HCT116 (cell line): ENCODE measurements at regions not wholly inside any gene's neighbourhood (a gene's known extent, or its start where the extent isn't known, plus 50 kb on each side); places are given as distances from the start of the nearest gene placed in this dataset.

Experiments used
- ATAC-seq: fragments of 200-7000 bp; cut with Tn5 transposase; 2 replicates; pipeline ENCODE4 v1.9.1; 2020; ENCODE audit warnings: mild to moderate bottlenecking, moderate library complexity
- BruUV-seq: library from RNA; stranded (reverse); fragments of 400-500 nt; replicated peaks from 2 replicates; lab custom pipeline; 2021; lab: Mats Ljungman, UMichigan
- CTCF ChIA-PET: fragments of 300-600 bp; sonication (Branson Sonifier 250); formaldehyde crosslinking; loops from one replicate; lab custom pipeline; 2021; ENCODE audit warnings: antibody characterized with exemption; lab: Charles Lee
- POLR2A ChIA-PET: fragments of 300-600, 350-600 bp; sonication (Branson Sonifier 250); formaldehyde crosslinking; loops from one replicate; lab custom pipeline; 2021; ENCODE audit warnings: antibody characterized with exemption; lab: Charles Lee
- RAD21 ChIA-PET, 2 experiments: fragments of 300-600 bp; sonication (Branson Sonifier 250); formaldehyde crosslinking; loops; one replicate each; lab custom pipeline; 2023; ENCODE audit warnings: low total read pairs in 2 of 2; ENCODE audit not compliant: uncharacterized antibody in 2 of 2, unreplicated experiment in 2 of 2, low non-redundant PET in 1 of 2; lab: Charles Lee
- DNase-seq: peaks from one replicate; pipeline ENCODE4 v3.0.0-alpha.2; 2010; ENCODE audit warnings: low read depth, low spot score
- H2AFZ ChIP-seq: fragments of 200-600 bp; shearing (Covaris generic), sonication (generic); 2 replicates; pipeline ENCODE4 v1.6.1; 2017; ENCODE audit warnings: low read depth, mixed run types, mixed read lengths, antibody characterized with exemption, low read length; ENCODE audit not compliant: poor library complexity, severe bottlenecking
- H3K27ac ChIP-seq: 2 replicates; pipeline ENCODE4 v1.5.1; 2012; ENCODE audit warnings: low read depth, low read length
- H3K27me3 ChIP-seq: fragments of 200-600 bp; sonication (generic); 2 replicates; pipeline ENCODE4 v1.6.1; 2016; ENCODE audit warnings: mixed run types, low read length, mixed read lengths; ENCODE audit not compliant: insufficient read depth
- H3K36me3 ChIP-seq, 2 experiments: fragments of 200-500 bp in 1 of 2; fragments of 200-600 bp in 1 of 2; sonication (Bioruptor generic) in 1 of 2; sonication (generic) in 1 of 2; 2 replicates each; pipeline versions ENCODE4 v1.5.1 to v1.6.1; 2014 to 2016; ENCODE audit warnings: low read length in 2 of 2, inconsistent platforms in 1 of 2, mixed read lengths in 1 of 2, mixed run types in 1 of 2; ENCODE audit not compliant: insufficient read depth in 2 of 2, control insufficient read depth in 1 of 2
- H3K4me1 ChIP-seq, 2 experiments: fragments of 200-600 bp in 1 of 2; sonication (generic) in 1 of 2; 2 replicates each; pipeline versions ENCODE4 v1.5.1 to v1.6.1; 2012 to 2017; ENCODE audit warnings: low read length in 2 of 2, inconsistent platforms in 1 of 2, mild to moderate bottlenecking in 1 of 2, mixed read lengths in 1 of 2, mixed run types in 1 of 2, moderate library complexity in 1 of 2; ENCODE audit not compliant: insufficient read depth in 2 of 2, control insufficient read depth in 1 of 2
- H3K4me2 ChIP-seq: fragments of 200-600 bp; sonication (generic); 2 replicates; pipeline ENCODE4 v1.6.1; 2017; ENCODE audit warnings: mixed run types, low read length, mixed read lengths
- H3K4me3 ChIP-seq, 2 experiments: fragments of 200-600 bp in 1 of 2; sonication (generic) in 1 of 2; replicated peaks in 1 of 2; 2 replicates each; pipeline ENCODE4 v1.5.1; 2011 to 2016; ENCODE audit warnings: low read length in 2 of 2, control low read depth in 1 of 2, low read depth in 1 of 2, mild to moderate bottlenecking in 1 of 2, mixed read lengths in 1 of 2, mixed run types in 1 of 2
- H3K79me2 ChIP-seq: fragments of 200-600 bp; sonication (generic); 2 replicates; pipeline ENCODE4 v1.6.1; 2017; ENCODE audit warnings: mild to moderate bottlenecking, mixed run types, low read length, moderate library complexity, mixed read lengths; ENCODE audit not compliant: insufficient read depth
- H3K9ac ChIP-seq: fragments of 200-600 bp; sonication (generic); 2 replicates; pipeline ENCODE4 v1.6.1; 2016; ENCODE audit warnings: low read length, mixed read lengths
- H3K9me2 ChIP-seq: fragments of 200-600 bp; sonication (generic), shearing (Covaris generic); 2 replicates; pipeline ENCODE4 v1.6.1; 2017; ENCODE audit warnings: mixed run types, mild to moderate bottlenecking, moderate library complexity; ENCODE audit not compliant: insufficient read depth
- H3K9me3 ChIP-seq, 2 experiments: fragments of 200-500 bp in 1 of 2; fragments of 200-600 bp in 1 of 2; sonication (Bioruptor generic) in 1 of 2; sonication (generic) in 1 of 2; 2 replicates each; pipeline ENCODE4 v1.6.1; 2014 to 2017; ENCODE audit warnings: low read length in 2 of 2, mixed read lengths in 2 of 2, inconsistent platforms in 1 of 2, low read depth in 1 of 2, mild to moderate bottlenecking in 1 of 2, mixed run types in 1 of 2, moderate library complexity in 1 of 2; ENCODE audit not compliant: control insufficient read depth in 1 of 2, insufficient read depth in 1 of 2
- H4K20me1 ChIP-seq: fragments of 200-600 bp; sonication (generic), shearing (Covaris generic); 2 replicates; pipeline ENCODE4 v1.6.1; 2017; ENCODE audit warnings: mixed run types, mild to moderate bottlenecking, moderate library complexity; ENCODE audit not compliant: insufficient read depth
- CBX3 ChIP-seq: IDR thresholded peaks from 2 replicates; pipeline ENCODE4 v1.6.1; 2012; ENCODE audit warnings: low read depth
- CEBPB ChIP-seq: IDR thresholded peaks from 2 replicates; pipeline ENCODE4 v1.6.1; 2012; ENCODE audit warnings: low read depth
- EGR1 ChIP-seq: IDR thresholded peaks from 2 replicates; pipeline ENCODE4 v1.6.1; 2012; ENCODE audit warnings: low read depth
- EZH2 ChIP-seq: fragments of 200-600 bp; sonication (generic); IDR thresholded peaks from 2 replicates; pipeline ENCODE4 v1.6.1; 2017; ENCODE audit warnings: antibody characterized with exemption, mixed run types
- EZH2phosphoT487 ChIP-seq: fragments of 200-600 bp; IDR thresholded peaks from 2 replicates; pipeline ENCODE4 v1.6.1; 2018; ENCODE audit warnings: antibody characterized with exemption, borderline replicate concordance
- MAX ChIP-seq: IDR thresholded peaks from 2 replicates; pipeline ENCODE4 v1.6.1; 2012
- POLR2A ChIP-seq: IDR thresholded peaks from 2 replicates; pipeline ENCODE4 v1.7.0; 2011; ENCODE audit warnings: borderline replicate concordance; ENCODE audit not compliant: insufficient read depth, insufficient read length; ENCODE audit errors: extremely low read depth
- RAD21 ChIP-seq: IDR thresholded peaks from 2 replicates; pipeline ENCODE4 v1.6.1; 2012; ENCODE audit warnings: low read depth, mild to moderate bottlenecking
- REST ChIP-seq: IDR thresholded peaks from 2 replicates; pipeline ENCODE4 v1.6.1; 2012; ENCODE audit warnings: low read depth
- SIN3A ChIP-seq: IDR thresholded peaks from 2 replicates; pipeline ENCODE4 v1.6.1; 2012; ENCODE audit warnings: low read depth
- TCF7L2 ChIP-seq: IDR thresholded peaks from 2 replicates; pipeline ENCODE4 v1.7.0; 2011; ENCODE audit warnings: borderline replicate concordance, inconsistent platforms; ENCODE audit not compliant: insufficient read depth, insufficient read length; ENCODE audit errors: extremely low read depth
- YY1 ChIP-seq: IDR thresholded peaks from 2 replicates; pipeline ENCODE4 v1.6.1; 2011; ENCODE audit warnings: low read length, low read depth, moderate library complexity, mild to moderate bottlenecking; ENCODE audit not compliant: insufficient replicate concordance; ENCODE audit errors: extremely low read depth
- ZFX ChIP-seq: fragments of 450-650 bp; IDR thresholded peaks from 2 replicates; pipeline ENCODE4 v1.6.1; 2017
- intact Hi-C: fragments of 100-400 bp; cut with micrococcal nuclease; formaldehyde crosslinking; loops from 2 replicates; pipeline ENCODE4 v1.10.0; 2022

- Histone ChIP-seq H3K9me3 (no peaks in the 10 kb centered on the region), H3K79me2 (no peaks in the 10 kb centered on the region), H3K4me2 (no peak overlapping the region), H3K9ac (no peak overlapping the region)
- CTCF ChIA-PET: no interaction called here
- POLR2A ChIA-PET: no interaction called here
- no peak for TF ChIP-seq SIN3A
- TF ChIP-seq EZH2: no peak
- TF ChIP-seq TCF7L2: no peak
- TF ChIP-seq EGR1: no peak
- TF ChIP-seq MAX: no peak
- no peak for TF ChIP-seq RAD21
- TF ChIP-seq CEBPB: no peak
- no peak for TF ChIP-seq POLR2A
- no peak for TF ChIP-seq EZH2phosphoT487
- TF ChIP-seq ZFX: no peak
- no peak for TF ChIP-seq CBX3
- TF ChIP-seq REST: no peak
- TF ChIP-seq YY1: no peak
- TF ChIP-seq, all 23 proteins: peak for 0
- Histone ChIP-seq H2AFZ (no peak overlapping the region), H3K36me3 (no peaks in the 10 kb centered on the region), H3K4me1 (no peaks in the 10 kb centered on the region), H3K27ac (no peak overlapping the region), H4K20me1 (no peaks in the 10 kb centered on the region), H3K9me2 (no peaks in the 10 kb centered on the region), H3K27me3 (peaks cover 26% of the 10 kb centered on the region), H3K4me3 (no peak overlapping the region)
- BruUV-seq: no TSS peak
- intact Hi-C loops: loop anchor here (5.0 kb wide), 1 partner anchor 280 kb away; no protein-coding TSS in a partner anchor
- RAD21 ChIA-PET: no interaction called here
- ATAC-seq: no peak
- DNase-seq: no peak
Observed at GRCh38 chr3:8327739-8328138, 173.9 kb upstream of the LMCD1 start.
